ENCODE measurements at regions not wholly inside any gene's neighbourhood (a gene's known extent, or its start where the extent isn't known, plus 50 kb on each side); places are given as distances from the start of the nearest gene placed in this dataset.
"Not testable (repeated sequence)": the region's sequence is repeated elsewhere in the genome, so short reads cannot be mapped to it uniquely, and the experiment has no call there.

DNA sequence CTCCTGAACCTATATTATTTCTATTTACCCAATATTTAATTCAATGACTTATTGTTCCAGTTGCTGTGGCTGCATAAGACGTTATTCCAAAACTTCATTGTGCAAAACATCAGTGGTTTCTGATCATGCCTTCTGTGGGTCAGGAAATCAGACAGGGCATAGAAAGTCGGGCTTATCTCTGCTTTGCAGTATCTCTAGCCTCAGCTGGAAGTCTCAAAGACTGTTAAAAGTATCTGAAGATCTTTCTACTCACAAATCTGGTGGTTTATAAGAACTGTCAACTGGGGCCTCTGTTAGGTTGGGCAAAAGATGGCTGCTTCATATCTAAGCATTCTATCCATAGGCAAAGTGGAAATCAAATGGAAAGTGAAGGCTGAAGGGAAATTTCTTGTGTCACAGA, 687.7 kb upstream of the ARRDC3 start:
- H3K27me3 ChIP-seq (ENCODE audit: control insufficient read depth, insufficient read depth, low read length) = no peaks in the 10 kb centered on the region
- H3K4me1 ChIP-seq (ENCODE audit: control insufficient read depth, insufficient read depth, low read length) = no peaks in the 10 kb centered on the region
- no peaks in the 10 kb centered on the region for H3K9me3 ChIP-seq (ENCODE audit: control insufficient read depth, insufficient read depth, low read length)
- H3K27ac ChIP-seq (ENCODE audit: low read depth, low read length) = no peak overlapping the region
- H3K4me3 ChIP-seq (ENCODE audit: low read depth, low read length) = no peak overlapping the region
- 84% methylated on average over 2 of the region's 2 CpGs for WGBS (ENCODE audit: insufficient coverage)
- no peaks in the 10 kb centered on the region for H3K36me3 ChIP-seq (ENCODE audit: control insufficient read depth, insufficient read depth, low read length)
- no peak for DNase-seq (ENCODE audit: low read depth in 4 of 6, low spot score in 6 of 6)

DNA sequence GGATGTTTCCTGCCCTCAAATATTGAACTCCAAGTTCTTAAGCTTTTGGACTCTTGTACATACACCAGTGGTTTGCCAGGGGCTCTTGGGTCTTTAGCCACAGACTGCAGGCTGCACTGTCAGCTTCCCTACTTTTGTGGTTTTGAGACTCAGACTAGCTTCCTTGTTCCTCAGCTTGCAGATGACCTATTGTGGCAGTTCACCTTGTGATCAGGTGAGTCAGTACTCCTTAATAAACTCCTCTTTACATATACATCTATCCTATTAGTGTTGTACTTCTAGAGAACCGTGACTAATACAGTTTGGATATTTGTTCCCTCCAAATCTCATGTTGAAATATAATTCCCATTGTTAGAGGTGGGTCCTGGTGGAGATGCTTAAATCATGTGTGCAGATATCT, 681.9 kb upstream of the ARRDC3 start:
- Histone ChIP-seq H3K4me3 (ENCODE audit: low read depth, low read length) (no peak overlapping the region), H3K9me3 (ENCODE audit: control insufficient read depth, insufficient read depth, low read length) (peaks cover 1% of the 10 kb centered on the region), H3K4me1 (ENCODE audit: control insufficient read depth, insufficient read depth, low read length) (no peaks in the 10 kb centered on the region), H3K27me3 (ENCODE audit: control insufficient read depth, insufficient read depth, low read length) (no peaks in the 10 kb centered on the region), H3K36me3 (ENCODE audit: control insufficient read depth, insufficient read depth, low read length) (no peaks in the 10 kb centered on the region), H3K27ac (ENCODE audit: low read depth, low read length) (no peak overlapping the region)
- no CpG with 5 or more reads among the region's 1 CpG for WGBS (ENCODE audit: insufficient coverage)
- no peak for DNase-seq (ENCODE audit: low read depth in 4 of 6, low spot score in 6 of 6)

DNA sequence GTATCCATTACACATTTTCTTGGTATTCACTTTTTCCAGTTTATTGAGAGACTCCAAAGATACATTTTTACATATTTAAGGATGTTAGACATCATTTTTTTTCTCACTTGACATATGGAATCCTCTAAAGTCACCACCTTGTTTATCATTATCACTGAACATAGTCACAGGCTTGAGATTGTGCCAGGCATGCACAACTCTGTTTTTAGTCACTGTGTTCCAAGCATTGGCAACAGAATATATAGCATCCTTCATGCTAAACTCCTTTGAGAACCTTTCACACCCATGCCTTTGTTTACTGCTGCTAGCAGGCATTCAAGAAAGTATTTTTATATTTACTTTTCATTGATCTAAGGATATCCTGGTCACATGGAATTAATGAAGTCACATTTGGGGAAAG, 668.6 kb upstream of the ARRDC3 start:
- Histone ChIP-seq H3K4me1 (ENCODE audit: control insufficient read depth, insufficient read depth, low read length) (no peaks in the 10 kb centered on the region), H3K27ac (ENCODE audit: low read depth, low read length) (no peak overlapping the region), H3K27me3 (ENCODE audit: control insufficient read depth, insufficient read depth, low read length) (no peaks in the 10 kb centered on the region), H3K9me3 (ENCODE audit: control insufficient read depth, insufficient read depth, low read length) (peaks cover 5% of the 10 kb centered on the region), H3K36me3 (ENCODE audit: control insufficient read depth, insufficient read depth, low read length) (no peaks in the 10 kb centered on the region), H3K4me3 (ENCODE audit: low read depth, low read length) (no peak overlapping the region)
- DNase-seq (ENCODE audit: low read depth in 4 of 6, low spot score in 6 of 6) = peak in 1 of 6 donors; percentile 52

DNA sequence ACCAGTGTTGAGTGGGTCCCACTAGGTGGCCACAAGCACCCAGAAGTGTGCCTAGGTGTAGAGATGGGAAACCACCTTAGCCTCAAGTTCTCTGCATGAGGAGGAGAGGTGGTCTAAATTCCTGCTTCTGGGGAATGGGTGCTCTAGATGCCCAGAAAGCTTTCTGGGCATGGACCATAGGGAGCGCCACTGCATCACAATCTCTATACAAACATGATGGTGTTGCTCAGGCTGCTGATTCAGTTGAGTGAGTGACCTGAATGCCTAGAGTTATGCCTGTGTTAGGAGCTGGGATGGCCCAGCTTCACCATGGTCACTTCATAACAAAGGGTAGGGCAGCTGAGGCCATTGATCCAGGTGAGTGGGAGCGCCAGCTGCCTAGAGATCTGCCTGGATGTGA, 667.9 kb upstream of the ARRDC3 start:
- H3K9me3 ChIP-seq (ENCODE audit: control insufficient read depth, insufficient read depth, low read length) = peaks cover 5% of the 10 kb centered on the region
- H3K27me3 ChIP-seq (ENCODE audit: control insufficient read depth, insufficient read depth, low read length) = no peaks in the 10 kb centered on the region
- no peak overlapping the region for H3K27ac ChIP-seq (ENCODE audit: low read depth, low read length)
- no peak overlapping the region for H3K4me3 ChIP-seq (ENCODE audit: low read depth, low read length)
- no peaks in the 10 kb centered on the region for H3K4me1 ChIP-seq (ENCODE audit: control insufficient read depth, insufficient read depth, low read length)
- no peaks in the 10 kb centered on the region for H3K36me3 ChIP-seq (ENCODE audit: control insufficient read depth, insufficient read depth, low read length)
- no CpG with 5 or more reads among the region's 2 CpGs for WGBS (ENCODE audit: insufficient coverage)
- DNase-seq (ENCODE audit: low read depth in 4 of 6, low spot score in 6 of 6) = no peak

DNA sequence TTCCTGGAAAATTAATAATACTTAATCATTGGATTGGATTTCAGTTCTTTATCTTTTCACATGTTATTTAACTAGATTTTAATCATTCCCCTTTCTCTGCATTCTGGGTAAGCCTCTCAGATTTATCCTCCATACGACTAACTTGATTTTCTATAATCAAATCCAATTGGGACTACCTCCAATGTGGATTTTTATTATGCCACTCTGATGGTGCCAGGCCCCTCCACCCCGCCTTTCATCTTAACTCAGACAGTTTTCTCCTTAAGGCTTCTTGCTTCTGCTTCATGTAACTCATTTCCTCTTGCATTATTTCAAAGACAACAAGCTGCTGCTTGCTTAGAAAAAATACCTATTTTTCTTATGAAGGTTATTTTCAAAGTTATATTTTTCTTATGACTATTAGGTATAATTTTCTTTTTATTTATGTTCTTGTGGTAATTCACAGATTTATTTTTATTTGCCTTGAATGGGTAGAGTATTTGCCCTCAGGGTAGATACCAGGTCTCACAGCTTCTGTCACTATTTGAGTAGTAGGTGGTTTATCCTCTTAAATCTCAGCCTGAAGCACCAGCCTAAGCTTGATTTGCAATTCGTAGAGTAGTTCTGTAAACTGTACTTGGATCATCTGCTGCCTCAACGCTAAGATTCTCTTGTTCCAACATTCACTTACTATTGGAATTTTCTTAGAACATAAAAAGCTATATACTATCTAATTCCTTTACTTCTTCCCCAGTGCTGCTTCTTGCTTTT, 659.0 kb upstream of the ARRDC3 start:
- Histone ChIP-seq H3K4me3 (ENCODE audit: low read depth, low read length) (no peak overlapping the region), H3K36me3 (ENCODE audit: control insufficient read depth, insufficient read depth, low read length) (no peaks in the 10 kb centered on the region), H3K27me3 (ENCODE audit: control insufficient read depth, insufficient read depth, low read length) (no peaks in the 10 kb centered on the region), H3K27ac (ENCODE audit: low read depth, low read length) (no peak overlapping the region), H3K4me1 (ENCODE audit: control insufficient read depth, insufficient read depth, low read length) (no peaks in the 10 kb centered on the region), H3K9me3 (ENCODE audit: control insufficient read depth, insufficient read depth, low read length) (no peaks in the 10 kb centered on the region)
- peak in 1 of 6 donors; percentile 52 for DNase-seq (ENCODE audit: low read depth in 4 of 6, low spot score in 6 of 6)
- 95% methylated on average over 2 of the region's 4 CpGs for WGBS (ENCODE audit: insufficient coverage)

DNA sequence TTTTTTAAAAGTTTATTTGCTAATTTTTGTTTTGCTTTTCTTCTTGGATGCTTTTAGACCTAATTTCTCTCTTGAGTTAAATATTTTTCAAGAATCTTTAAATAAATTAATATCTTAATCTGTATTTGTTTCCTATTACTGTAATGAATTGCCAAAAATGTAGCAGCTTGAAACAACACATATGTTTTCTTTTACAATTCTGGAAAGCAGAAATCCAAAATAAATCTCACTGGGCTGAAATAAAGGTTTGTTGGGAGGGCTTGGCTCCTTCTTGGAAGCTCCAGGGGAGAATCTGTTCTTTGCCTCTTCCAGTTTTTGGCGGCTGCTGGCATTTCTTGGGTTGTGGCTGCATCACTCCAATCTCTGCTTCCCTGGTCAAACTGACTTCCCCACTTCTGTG, 658.1 kb upstream of the ARRDC3 start:
- DNase-seq (ENCODE audit: low read depth in 4 of 6, low spot score in 6 of 6) = peak in 1 of 6 donors; percentile 14
- no peak overlapping the region for H3K4me3 ChIP-seq (ENCODE audit: low read depth, low read length)
- no peaks in the 10 kb centered on the region for H3K4me1 ChIP-seq (ENCODE audit: control insufficient read depth, insufficient read depth, low read length)
- H3K36me3 ChIP-seq (ENCODE audit: control insufficient read depth, insufficient read depth, low read length) = no peaks in the 10 kb centered on the region
- H3K27ac ChIP-seq (ENCODE audit: low read depth, low read length) = no peak overlapping the region
- H3K9me3 ChIP-seq (ENCODE audit: control insufficient read depth, insufficient read depth, low read length) = no peaks in the 10 kb centered on the region
- no peaks in the 10 kb centered on the region for H3K27me3 ChIP-seq (ENCODE audit: control insufficient read depth, insufficient read depth, low read length)
- WGBS (ENCODE audit: insufficient coverage) = 86% methylated on average over 1 of the region's 1 CpG

DNA sequence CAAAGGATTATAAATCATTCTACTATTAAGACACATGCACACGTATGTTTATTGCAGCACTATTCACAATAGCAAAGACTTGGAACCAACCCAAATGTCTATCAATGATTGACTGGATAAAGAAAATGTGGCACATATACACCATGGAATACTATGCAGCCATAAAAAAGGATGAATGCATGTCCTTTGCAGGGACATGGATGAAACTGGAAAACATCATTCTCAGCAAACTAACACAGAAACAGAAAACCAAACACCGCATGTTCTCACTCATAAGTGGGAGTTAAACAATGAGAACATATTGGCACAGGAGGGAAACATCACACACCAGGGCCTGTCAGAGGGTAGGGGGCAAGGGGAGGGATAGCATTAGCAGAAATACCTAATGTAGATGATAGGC, 646.7 kb upstream of the ARRDC3 start:
- H3K27me3 ChIP-seq (ENCODE audit: control insufficient read depth, insufficient read depth, low read length); H3K36me3 ChIP-seq (ENCODE audit: control insufficient read depth, insufficient read depth, low read length); H3K4me1 ChIP-seq (ENCODE audit: control insufficient read depth, insufficient read depth, low read length); H3K4me3 ChIP-seq (ENCODE audit: low read depth, low read length); H3K9me3 ChIP-seq (ENCODE audit: control insufficient read depth, insufficient read depth, low read length); H3K27ac ChIP-seq (ENCODE audit: low read depth, low read length); DNase-seq (ENCODE audit: low read depth in 4 of 6, low spot score in 6 of 6): not testable (repeated sequence)
- no CpG with 5 or more reads among the region's 2 CpGs for WGBS (ENCODE audit: insufficient coverage)

DNA sequence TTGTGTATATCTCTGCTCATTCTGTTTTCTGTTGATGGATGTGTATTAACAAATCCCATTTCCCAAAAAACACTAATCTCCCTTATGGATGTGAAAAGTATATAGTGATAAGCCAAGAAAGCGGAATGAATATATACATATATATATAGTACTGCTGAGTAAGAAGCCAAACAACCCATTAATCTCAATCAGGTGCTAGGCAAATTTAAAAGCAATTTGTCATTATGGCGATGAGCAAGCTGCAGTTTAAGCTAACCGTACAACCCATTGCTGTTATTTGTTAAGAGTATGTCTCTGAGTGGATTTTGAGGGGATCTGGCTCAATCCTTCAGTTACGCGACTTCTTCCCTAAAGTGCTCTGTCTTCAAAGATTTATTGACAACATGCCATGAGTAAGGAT, 640.4 kb upstream of the ARRDC3 start:
- H3K27me3 ChIP-seq (ENCODE audit: control insufficient read depth, insufficient read depth, low read length) = no peaks in the 10 kb centered on the region
- H3K4me1 ChIP-seq (ENCODE audit: control insufficient read depth, insufficient read depth, low read length) = no peaks in the 10 kb centered on the region
- no peaks in the 10 kb centered on the region for H3K36me3 ChIP-seq (ENCODE audit: control insufficient read depth, insufficient read depth, low read length)
- H3K9me3 ChIP-seq (ENCODE audit: control insufficient read depth, insufficient read depth, low read length) = no peaks in the 10 kb centered on the region
- H3K27ac ChIP-seq (ENCODE audit: low read depth, low read length) = no peak overlapping the region
- no peak for DNase-seq (ENCODE audit: low read depth in 4 of 6, low spot score in 6 of 6)
- H3K4me3 ChIP-seq (ENCODE audit: low read depth, low read length) = no peak overlapping the region
- WGBS (ENCODE audit: insufficient coverage) = no CpG with 5 or more reads among the region's 5 CpGs

DNA sequence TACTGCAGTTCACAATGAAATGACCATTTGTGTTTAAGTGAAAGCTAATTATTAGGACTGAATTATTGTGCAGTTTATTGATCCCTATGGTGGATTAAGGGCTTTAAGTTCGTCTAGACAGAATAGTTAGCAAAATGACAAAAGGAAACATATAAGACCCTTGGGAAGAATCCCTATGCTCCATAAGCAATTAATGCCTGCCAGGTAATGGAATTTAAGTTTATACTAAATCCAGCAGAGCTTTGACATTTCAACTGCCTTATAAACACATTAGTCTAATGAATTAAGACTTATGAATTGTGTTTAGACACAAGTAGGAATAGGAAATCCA, 640.0 kb upstream of the ARRDC3 start:
- no CpG with 5 or more reads among the region's 1 CpG for WGBS (ENCODE audit: insufficient coverage)

DNA sequence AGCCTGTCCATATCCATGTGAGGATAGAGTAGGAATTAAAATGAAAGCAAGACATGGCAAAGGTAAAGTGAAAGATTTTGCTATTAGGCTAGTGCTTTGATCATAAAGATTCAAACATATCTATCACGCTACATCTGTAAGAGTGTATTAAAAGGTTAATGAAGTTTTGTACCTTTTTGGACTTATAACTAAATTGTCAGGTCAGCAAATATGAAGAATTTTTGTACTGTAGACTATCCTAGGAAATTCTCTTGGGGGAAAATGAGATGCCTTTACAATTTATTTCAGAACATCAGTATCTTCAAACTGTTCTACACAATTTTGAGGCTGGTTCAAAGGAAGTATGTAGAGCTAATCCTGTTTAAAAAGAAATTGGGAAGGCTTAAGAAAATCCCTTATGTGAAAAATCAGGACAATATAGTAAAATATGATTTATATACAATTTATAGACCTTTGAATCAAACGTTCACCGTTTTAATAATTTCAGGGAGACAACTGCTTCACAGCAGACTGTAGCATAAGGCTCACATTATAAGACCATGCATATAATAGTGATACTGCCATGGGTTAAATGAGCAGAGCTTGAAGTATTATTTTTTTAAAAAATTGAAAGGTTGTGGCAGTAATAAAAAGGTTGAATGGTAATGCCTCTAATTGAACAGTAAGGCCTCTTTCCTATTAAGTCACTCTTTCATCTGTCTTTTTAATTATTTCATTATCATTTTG, 639.5 kb upstream of the ARRDC3 start:
- H3K9me3 ChIP-seq (ENCODE audit: control insufficient read depth, insufficient read depth, low read length) = no peaks in the 10 kb centered on the region
- no peak for DNase-seq (ENCODE audit: low read depth in 4 of 6, low spot score in 6 of 6)
- no peaks in the 10 kb centered on the region for H3K4me1 ChIP-seq (ENCODE audit: control insufficient read depth, insufficient read depth, low read length)
- H3K4me3 ChIP-seq (ENCODE audit: low read depth, low read length) = no peak overlapping the region
- no peaks in the 10 kb centered on the region for H3K27me3 ChIP-seq (ENCODE audit: control insufficient read depth, insufficient read depth, low read length)
- WGBS (ENCODE audit: insufficient coverage) = no CpG with 5 or more reads among the region's 3 CpGs
- no peak overlapping the region for H3K27ac ChIP-seq (ENCODE audit: low read depth, low read length)
- no peaks in the 10 kb centered on the region for H3K36me3 ChIP-seq (ENCODE audit: control insufficient read depth, insufficient read depth, low read length)

More for the DNA sequence above, 640.0 kb upstream of the ARRDC3 start:
- no peak overlapping the region for H3K4me3 ChIP-seq (ENCODE audit: low read depth, low read length)
- H3K4me1 ChIP-seq (ENCODE audit: control insufficient read depth, insufficient read depth, low read length) = no peaks in the 10 kb centered on the region
- H3K27ac ChIP-seq (ENCODE audit: low read depth, low read length) = no peak overlapping the region
- H3K27me3 ChIP-seq (ENCODE audit: control insufficient read depth, insufficient read depth, low read length) = no peaks in the 10 kb centered on the region
- H3K9me3 ChIP-seq (ENCODE audit: control insufficient read depth, insufficient read depth, low read length) = no peaks in the 10 kb centered on the region
- H3K36me3 ChIP-seq (ENCODE audit: control insufficient read depth, insufficient read depth, low read length) = no peaks in the 10 kb centered on the region
- peak in 1 of 6 donors; percentile 74 for DNase-seq (ENCODE audit: low read depth in 4 of 6, low spot score in 6 of 6)
